H9 (cell line): ENCODE measurements at regions not wholly inside any gene's neighbourhood (a gene's known extent, or its start where the extent isn't known, plus 50 kb on each side); places are given as distances from the start of the nearest gene placed in this dataset.

ENCODE experiments used
- DNase-seq: peaks from one replicate; pipeline ENCODE4 v3.0.0-alpha.2; 2017
- H2AFZ ChIP-seq: one replicate; pipeline ENCODE4 v1.6.1; 2013; ENCODE audit warnings: mild to moderate bottlenecking, low read length, control low read depth, moderate library complexity
- H2AK5ac ChIP-seq: 2 replicates; pipeline ENCODE4 v1.6.1; 2013; ENCODE audit warnings: low read length, control low read depth, mixed read lengths; ENCODE audit not compliant: insufficient read length
- H2BK120ac ChIP-seq: one replicate; pipeline ENCODE4 v1.6.1; 2013; ENCODE audit warnings: low read depth, mild to moderate bottlenecking, low read length, control low read depth, inconsistent platforms; ENCODE audit not compliant: poor library complexity, severe bottlenecking
- H2BK12ac ChIP-seq: 2 replicates; pipeline ENCODE4 v1.6.1; 2013; ENCODE audit warnings: low read length, control low read depth, mixed read lengths, low read depth; ENCODE audit not compliant: insufficient read length
- H2BK15ac ChIP-seq: 2 replicates; pipeline ENCODE4 v1.6.1; 2013; ENCODE audit warnings: low read depth, low read length, control low read depth
- H2BK20ac ChIP-seq: one replicate; pipeline ENCODE4 v1.6.1; 2013; ENCODE audit warnings: low read depth, mild to moderate bottlenecking, low read length, control low read depth, inconsistent platforms; ENCODE audit not compliant: poor library complexity, severe bottlenecking
- H2BK5ac ChIP-seq: 2 replicates; pipeline ENCODE4 v1.6.1; 2013; ENCODE audit warnings: low read length, control low read depth, mixed read lengths; ENCODE audit not compliant: insufficient read length
- H3K14ac ChIP-seq: 2 replicates; pipeline ENCODE4 v1.6.1; 2013; ENCODE audit warnings: low read length, control low read depth; ENCODE audit not compliant: insufficient read depth
- H3K18ac ChIP-seq: 2 replicates; pipeline ENCODE4 v1.6.1; 2013; ENCODE audit warnings: low read depth, mild to moderate bottlenecking, mixed read lengths, low read length, control low read depth; ENCODE audit not compliant: insufficient read length
- H3K23ac ChIP-seq: 2 replicates; pipeline ENCODE4 v1.6.1; 2013; ENCODE audit warnings: low read length, control low read depth, mixed read lengths, low read depth; ENCODE audit not compliant: insufficient read length
- H3K23me2 ChIP-seq: 2 replicates; pipeline ENCODE4 v1.6.1; 2013; ENCODE audit warnings: low read depth, mild to moderate bottlenecking, mixed read lengths, low read length, control low read depth; ENCODE audit not compliant: insufficient read length, poor library complexity, severe bottlenecking
- H3K27ac ChIP-seq: 2 replicates; pipeline ENCODE4 v1.5.1; 2013; ENCODE audit warnings: low read length, control low read depth, mixed read lengths, low read depth; ENCODE audit not compliant: insufficient read length
- H3K27me3 ChIP-seq: 2 replicates; pipeline ENCODE4 v1.6.1; 2013; ENCODE audit warnings: low read length, control low read depth, inconsistent platforms; ENCODE audit not compliant: insufficient read depth
- H3K4ac ChIP-seq: 2 replicates; pipeline ENCODE4 v1.6.1; 2013; ENCODE audit warnings: low read depth, mild to moderate bottlenecking, control low read depth, inconsistent platforms, low read length, moderate library complexity
- H3K4me1 ChIP-seq: 2 replicates; pipeline ENCODE4 v1.6.1; 2013; ENCODE audit warnings: low read length, control low read depth, inconsistent platforms; ENCODE audit not compliant: insufficient read depth
- H3K4me2 ChIP-seq: 2 replicates; pipeline ENCODE4 v1.6.1; 2013; ENCODE audit warnings: low read length, control low read depth, mixed read lengths; ENCODE audit not compliant: insufficient read length, insufficient read depth
- H3K56ac ChIP-seq: 2 replicates; pipeline ENCODE4 v1.6.1; 2013; ENCODE audit warnings: low read depth, mild to moderate bottlenecking, mixed read lengths, low read length, control low read depth; ENCODE audit not compliant: insufficient read length
- H3K79me1 ChIP-seq: 2 replicates; pipeline ENCODE4 v1.6.1; 2013; ENCODE audit warnings: low read depth, mild to moderate bottlenecking, moderate library complexity, low read length, control low read depth, inconsistent platforms; ENCODE audit not compliant: insufficient read depth, poor library complexity, severe bottlenecking
- H3K79me2 ChIP-seq: 2 replicates; pipeline ENCODE4 v1.6.1; 2013; ENCODE audit warnings: low read length, control low read depth, inconsistent platforms; ENCODE audit not compliant: insufficient read depth
- H3K9ac ChIP-seq: 2 replicates; pipeline ENCODE4 v1.6.1; 2013; ENCODE audit warnings: low read length, control low read depth, mixed read lengths; ENCODE audit not compliant: insufficient read length; ENCODE audit errors: extremely low read depth
- H3K9me3 ChIP-seq: one replicate; pipeline ENCODE4 v1.6.1; 2013; ENCODE audit warnings: low read depth, low read length, inconsistent platforms; ENCODE audit not compliant: control insufficient read depth
- H3T11ph ChIP-seq: one replicate; pipeline ENCODE4 v1.6.1; 2013; ENCODE audit warnings: mild to moderate bottlenecking, low read length, control low read depth, inconsistent platforms
- H4K20me1 ChIP-seq: one replicate; pipeline ENCODE4 v1.6.1; 2013; ENCODE audit not compliant: control insufficient read depth, insufficient read length, insufficient read depth
- H4K5ac ChIP-seq: 2 replicates; pipeline ENCODE4 v1.6.1; 2013; ENCODE audit warnings: low read depth, mild to moderate bottlenecking, mixed read lengths, low read length, control low read depth; ENCODE audit not compliant: insufficient read length
- H4K8ac ChIP-seq: replicated peaks from 2 replicates; pipeline ENCODE4 v1.6.1; 2013; ENCODE audit warnings: low read length, control low read depth, mixed read lengths, low read depth; ENCODE audit not compliant: insufficient read length
- H4K91ac ChIP-seq: 2 replicates; pipeline ENCODE4 v1.6.1; 2013; ENCODE audit warnings: low read depth, mild to moderate bottlenecking, moderate library complexity, mixed read lengths, low read length, control low read depth; ENCODE audit not compliant: insufficient read length
- H3K27ac Mint-ChIP-seq, 3 experiments: 2 replicates in 2 of 3; 3 replicates in 1 of 3; pipeline ENCODE4 v1.8.0; 2020 to 2021; ENCODE audit warnings: mixed read lengths in 3 of 3, mild to moderate bottlenecking in 1 of 3, moderate library complexity in 1 of 3
- H3K27me3 Mint-ChIP-seq: 2 replicates; pipeline ENCODE4 v1.8.0; 2021; ENCODE audit warnings: low read depth, mild to moderate bottlenecking, moderate library complexity, mixed read lengths
- H3K36me3 Mint-ChIP-seq, 3 experiments: 2 replicates in 2 of 3; 3 replicates in 1 of 3; pipeline ENCODE4 v1.8.0; 2020 to 2021; ENCODE audit warnings: low read depth in 3 of 3, mixed read lengths in 3 of 3; ENCODE audit not compliant: insufficient read depth in 1 of 3
- H3K4me1 Mint-ChIP-seq, 2 experiments: 2 replicates each; pipeline ENCODE4 v1.8.0; 2020; ENCODE audit warnings: mixed read lengths in 2 of 2
- H3K4me3 Mint-ChIP-seq, 2 experiments: 2 replicates in 1 of 2; 3 replicates in 1 of 2; pipeline ENCODE4 v1.8.0; 2020 to 2021; ENCODE audit warnings: mild to moderate bottlenecking in 2 of 2, mixed read lengths in 2 of 2, moderate library complexity in 1 of 2
- H3K9me3 Mint-ChIP-seq, 2 experiments: 2 replicates in 1 of 2; 3 replicates in 1 of 2; pipeline ENCODE4 v1.8.0; 2020; ENCODE audit warnings: mild to moderate bottlenecking in 2 of 2, mixed read lengths in 2 of 2, moderate library complexity in 1 of 2
- WGBS: extraction: QIAGEN DNeasy Blood & Tissue Kit; methylation state at CpG from one replicate; pipeline ENCODE4 v1.1.7; 2013; ENCODE audit warnings: missing lambda C conversion rate, low lambda C conversion rate, mixed read lengths; ENCODE audit not compliant: insufficient read length; ENCODE audit errors: extremely low coverage; 5-methylcytosine and 5-hydroxymethylcytosine counted together
- TF ChIP-seq, protein P1 (sequence below): fragments of 200-600 bp; sonication (generic); conservative IDR thresholded peaks from 3 replicates; pipeline ENCODE4 v1.8.0; 2021; ENCODE audit warnings: antibody characterized with exemption, mild to moderate bottlenecking

- no peak overlapping the region for H3K18ac ChIP-seq
- no peak overlapping the region for H3K14ac ChIP-seq
- H2BK12ac ChIP-seq = no peak overlapping the region
- H4K20me1 ChIP-seq = no peaks in the 10 kb centered on the region
- H3K27me3 ChIP-seq = no peaks in the 10 kb centered on the region
- no peaks in the 10 kb centered on the region for H3K9me3 Mint-ChIP-seq
- WGBS = no CpG with 5 or more reads among the region's 6 CpGs
- no peak overlapping the region for H3K23ac ChIP-seq
- no peak overlapping the region for H2BK20ac ChIP-seq
- H3K4me1 Mint-ChIP-seq = no peaks in the 10 kb centered on the region
- DNase-seq = no peak
- H3K27ac Mint-ChIP-seq = no peak overlapping the region
- no peak overlapping the region for H2AFZ ChIP-seq
- no peak overlapping the region for H2BK15ac ChIP-seq
- no peaks in the 10 kb centered on the region for H3K4me1 ChIP-seq
- no peak overlapping the region for H4K91ac ChIP-seq
- H4K8ac ChIP-seq = no peak overlapping the region
- H3K4me2 ChIP-seq = no peak overlapping the region
- TF ChIP-seq, protein P1, sequence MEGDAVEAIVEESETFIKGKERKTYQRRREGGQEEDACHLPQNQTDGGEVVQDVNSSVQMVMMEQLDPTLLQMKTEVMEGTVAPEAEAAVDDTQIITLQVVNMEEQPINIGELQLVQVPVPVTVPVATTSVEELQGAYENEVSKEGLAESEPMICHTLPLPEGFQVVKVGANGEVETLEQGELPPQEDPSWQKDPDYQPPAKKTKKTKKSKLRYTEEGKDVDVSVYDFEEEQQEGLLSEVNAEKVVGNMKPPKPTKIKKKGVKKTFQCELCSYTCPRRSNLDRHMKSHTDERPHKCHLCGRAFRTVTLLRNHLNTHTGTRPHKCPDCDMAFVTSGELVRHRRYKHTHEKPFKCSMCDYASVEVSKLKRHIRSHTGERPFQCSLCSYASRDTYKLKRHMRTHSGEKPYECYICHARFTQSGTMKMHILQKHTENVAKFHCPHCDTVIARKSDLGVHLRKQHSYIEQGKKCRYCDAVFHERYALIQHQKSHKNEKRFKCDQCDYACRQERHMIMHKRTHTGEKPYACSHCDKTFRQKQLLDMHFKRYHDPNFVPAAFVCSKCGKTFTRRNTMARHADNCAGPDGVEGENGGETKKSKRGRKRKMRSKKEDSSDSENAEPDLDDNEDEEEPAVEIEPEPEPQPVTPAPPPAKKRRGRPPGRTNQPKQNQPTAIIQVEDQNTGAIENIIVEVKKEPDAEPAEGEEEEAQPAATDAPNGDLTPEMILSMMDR = no peak
- H3K4me3 Mint-ChIP-seq = no peak overlapping the region
- H2BK120ac ChIP-seq = no peak overlapping the region
- H3K9ac ChIP-seq = no peak overlapping the region
- H3K27ac ChIP-seq = no peak overlapping the region
- H2AK5ac ChIP-seq = no peak overlapping the region
- no peak overlapping the region for H3K56ac ChIP-seq
- H3K79me2 ChIP-seq = no peaks in the 10 kb centered on the region
- H4K5ac ChIP-seq = no peak overlapping the region
- H3T11ph ChIP-seq = no peak overlapping the region
- no peaks in the 10 kb centered on the region for H3K9me3 ChIP-seq
- H3K23me2 ChIP-seq = no peaks in the 10 kb centered on the region
- no peaks in the 10 kb centered on the region for H3K36me3 Mint-ChIP-seq
- H3K4ac ChIP-seq = no peak overlapping the region
- H3K27me3 Mint-ChIP-seq = no peaks in the 10 kb centered on the region
- no peaks in the 10 kb centered on the region for H3K79me1 ChIP-seq
- H2BK5ac ChIP-seq = no peak overlapping the region
Measured at GRCh38 chr4:177105536-177105935, 204.1 kb upstream of the NEIL3 start.
